Fibroblast of pulmonary artery (primary cell): ENCODE measurements at regions not wholly inside any gene's neighbourhood (a gene's known extent, or its start where the extent isn't known, plus 50 kb on each side); places are given as distances from the start of the nearest gene placed in this dataset.

ENCODE experiments used
- DNase-seq: peaks from one replicate; pipeline ENCODE4 v3.0.0-alpha.2; 2010; ENCODE audit warnings: low read depth
- H3K4me3 ChIP-seq: replicated peaks from 2 replicates; pipeline ENCODE4 v1.5.1; 2011; ENCODE audit warnings: low read depth, mild to moderate bottlenecking, control low read depth, low read length, moderate library complexity
- CTCF ChIP-seq: IDR thresholded peaks from 2 replicates; pipeline ENCODE4 v1.5.1; 2011; ENCODE audit warnings: mild to moderate bottlenecking, control low read depth, low read length, inconsistent platforms; ENCODE audit errors: missing control alignments

DNA sequence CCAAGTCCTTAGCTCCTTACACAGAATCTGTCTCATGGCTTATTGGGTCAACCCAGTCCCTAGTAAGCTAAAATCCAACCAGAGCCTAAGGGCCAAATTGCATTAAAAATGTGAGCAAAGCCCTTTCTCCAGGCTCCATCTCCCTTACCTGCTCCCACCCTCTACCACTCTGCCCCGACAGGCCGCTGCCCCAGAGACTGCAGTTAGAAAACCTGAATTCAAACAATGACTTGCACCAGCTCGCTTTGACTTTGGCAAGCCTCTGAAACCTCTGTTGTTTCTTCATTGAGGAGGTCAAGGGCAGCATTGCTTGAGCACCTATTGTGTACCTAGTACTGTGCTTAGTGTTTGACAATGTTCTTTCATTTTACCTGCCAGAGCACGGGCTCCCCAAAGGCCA, 188.1 kb upstream of the PMEPA1 start:
- DNase-seq, result no peak
- TF ChIP-seq CTCF, result no peak

DNA sequence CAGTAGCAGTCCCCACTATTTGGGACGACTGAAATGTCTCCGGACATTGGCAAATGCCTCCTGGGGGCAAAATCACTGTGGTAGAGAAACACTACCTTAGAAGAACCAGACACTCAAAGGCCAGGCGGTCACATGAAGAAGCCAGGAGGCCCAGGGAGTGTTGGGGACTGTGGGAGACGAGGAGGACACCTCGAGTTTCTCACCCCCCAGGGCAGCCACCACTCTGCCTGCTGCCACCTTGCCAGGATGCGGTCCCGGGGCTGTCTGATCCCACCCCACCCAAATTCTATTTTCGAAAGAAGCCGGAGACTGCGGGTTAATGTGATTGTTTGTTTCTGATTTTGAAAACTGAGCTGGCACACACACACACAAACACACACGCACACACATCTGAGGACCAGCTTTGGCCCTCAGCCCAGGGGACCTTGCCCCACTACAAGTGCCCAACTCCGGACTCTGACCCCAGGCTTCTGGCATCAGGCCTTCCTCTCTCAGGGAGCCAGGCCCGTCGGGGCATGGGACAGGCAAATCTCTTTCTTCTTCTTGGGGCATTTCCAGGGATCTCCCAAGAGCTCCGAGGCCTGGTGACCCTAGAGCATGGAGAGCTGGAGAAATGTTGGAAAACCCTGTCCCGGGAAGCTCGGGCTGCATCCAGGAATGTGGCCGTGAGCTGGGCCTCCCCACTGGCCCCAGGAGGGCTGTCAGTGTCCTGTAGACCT, 187.5 kb upstream of the PMEPA1 start:
- H3K4me3 ChIP-seq, result no peak overlapping the region
- TF ChIP-seq CTCF, result no peak
- DNase-seq, result no peak

More for the DNA sequence above, 188.1 kb upstream of the PMEPA1 start:
- no peak overlapping the region for H3K4me3 ChIP-seq

DNA sequence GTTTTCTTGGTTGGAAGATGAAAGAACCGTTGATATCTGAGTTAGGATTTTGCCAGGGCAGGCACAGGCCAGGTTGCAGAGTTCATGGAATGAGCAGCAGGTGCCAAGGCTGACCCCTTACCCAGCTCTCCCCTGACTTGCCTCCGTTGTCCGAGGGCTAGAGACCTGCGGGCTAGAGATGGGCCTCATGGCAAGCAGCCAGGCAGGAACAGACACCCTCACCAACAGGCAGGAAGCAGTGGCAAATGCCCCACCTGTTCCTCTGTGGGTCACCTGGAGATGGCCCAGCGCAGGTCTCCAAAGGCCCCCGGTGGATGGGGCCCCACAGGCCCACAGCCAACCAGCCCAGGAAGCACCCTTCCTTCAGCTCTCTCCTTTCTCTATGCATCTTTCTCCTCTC, 186.7 kb upstream of the PMEPA1 start:
- no peak for DNase-seq
- TF ChIP-seq CTCF, result no peak

DNA sequence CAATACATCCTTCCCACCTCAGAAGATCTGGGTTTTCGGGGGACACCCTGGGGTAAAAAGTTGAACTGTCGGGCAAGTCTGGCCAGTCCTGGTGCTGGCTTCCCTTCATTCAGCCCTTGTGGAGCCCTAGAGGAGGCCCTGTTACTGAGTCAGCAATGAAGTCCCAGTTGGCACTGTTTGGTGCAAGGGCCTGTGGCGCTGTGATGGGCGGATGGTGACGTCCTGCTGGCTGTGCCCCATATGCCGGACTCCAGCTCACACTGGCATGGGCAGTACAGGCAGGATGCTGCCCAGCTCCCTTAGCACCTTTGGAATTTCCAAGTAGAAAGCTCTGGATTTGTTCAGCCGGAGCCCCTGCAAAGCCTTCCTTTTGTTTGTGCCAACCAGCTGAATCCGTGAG, 186.2 kb upstream of the PMEPA1 start:
- TF ChIP-seq CTCF, result no peak
- no peak for DNase-seq
- H3K4me3 ChIP-seq, result no peak overlapping the region

More for the DNA sequence above, 186.7 kb upstream of the PMEPA1 start:
- H3K4me3 ChIP-seq, result no peak overlapping the region

DNA sequence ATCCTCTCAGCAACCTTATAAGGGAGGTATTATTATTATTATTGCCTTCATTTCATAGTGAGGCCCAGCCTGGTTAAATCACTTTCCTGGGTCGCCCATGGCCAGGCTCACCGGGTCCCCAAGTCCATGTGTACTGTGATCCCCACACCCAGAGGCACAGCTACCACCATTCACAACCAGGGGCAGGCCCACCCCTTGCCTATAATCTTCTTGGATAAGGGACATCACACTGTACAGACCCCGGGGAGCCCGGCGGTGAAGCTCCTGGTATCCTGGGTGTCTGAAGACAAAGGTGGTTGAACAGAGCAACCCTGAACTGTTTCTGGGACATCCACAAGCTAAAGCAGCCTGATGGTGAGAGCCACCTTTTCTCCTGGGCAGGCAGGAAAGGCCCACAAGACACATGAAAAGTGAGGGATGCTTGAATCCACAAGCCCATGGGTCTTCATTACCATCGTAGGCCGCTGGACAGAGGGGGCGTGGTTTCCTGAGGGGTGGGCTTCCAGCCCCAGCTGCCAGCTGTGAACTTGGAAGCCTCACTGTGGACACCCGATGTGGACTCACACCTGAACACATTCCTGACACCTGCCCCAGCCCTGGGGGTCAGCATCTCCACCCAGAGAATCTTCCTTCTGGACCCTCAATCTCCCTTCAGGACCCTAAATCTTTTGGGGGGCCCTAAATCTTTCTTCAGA, 185.5 kb upstream of the PMEPA1 start:
- H3K4me3 ChIP-seq, result no peak overlapping the region
- DNase-seq, result no peak
- no peak for TF ChIP-seq CTCF

- H3K4me3 ChIP-seq, result no peak overlapping the region
- TF ChIP-seq CTCF, result no peak
- DNase-seq, result no peak
Measured at GRCh38 chr20:57894522-57894921, 184.7 kb upstream of the PMEPA1 start.
